ENCODE measurements at regions not wholly inside any gene's neighbourhood (a gene's known extent, or its start where the extent isn't known, plus 50 kb on each side); places are given as distances from the start of the nearest gene placed in this dataset.
A peak's percentile ranks its signal among the peaks of the same experiment; 100 is the strongest.

GRCh38 chr4:28555866-28556265 is 1695.2 kb downstream of the STIM2 start:
- no peak for DNase-seq

GRCh38 chr4:28557755-28558154 is 1697.1 kb downstream of the STIM2 start:
- no peak for DNase-seq

GRCh38 chr4:28558895-28559294 is 1698.3 kb downstream of the STIM2 start:
- DNase-seq, result no peak

- DNase-seq, result no peak
Measured at GRCh38 chr4:28562913-28563312, 1702.3 kb downstream of the STIM2 start.

- no peak for DNase-seq
Measured at GRCh38 chr4:28565396-28565795, 1704.8 kb downstream of the STIM2 start.

- no peak for DNase-seq
Measured at GRCh38 chr4:28600958-28601357, 1740.3 kb downstream of the STIM2 start.

GRCh38 chr4:28621591-28621990 is 1761.0 kb downstream of the STIM2 start:
- DNase-seq, result no peak

- no peak for DNase-seq
Measured at GRCh38 chr4:28636971-28637370, 1776.3 kb downstream of the STIM2 start.

GRCh38 chr4:28639747-28640146 is 1779.1 kb downstream of the STIM2 start:
- DNase-seq, result no peak

GRCh38 chr4:28654618-28655017 is 1794.0 kb downstream of the STIM2 start:
- DNase-seq, result no peak

- DNase-seq, result no peak
Measured at GRCh38 chr4:28665306-28665705, 1804.7 kb downstream of the STIM2 start.

- DNase-seq, result no peak
Measured at GRCh38 chr4:28675582-28675981, 1814.9 kb downstream of the STIM2 start.

GRCh38 chr4:28677808-28678207 is 1817.2 kb downstream of the STIM2 start:
- no peak for DNase-seq

- no peak for DNase-seq
Measured at GRCh38 chr4:28682847-28683246, 1822.2 kb downstream of the STIM2 start.

- peak; percentile 3 for DNase-seq
Measured at GRCh38 chr4:28686618-28687017, 1826.0 kb downstream of the STIM2 start.

- DNase-seq, result no peak
Measured at GRCh38 chr4:28690890-28691289, 1830.2 kb downstream of the STIM2 start.

- DNase-seq, result no peak
Measured at GRCh38 chr4:28702571-28702970, 1841.9 kb downstream of the STIM2 start.

- no peak for DNase-seq
Measured at GRCh38 chr4:28709891-28710290, 1849.2 kb downstream of the STIM2 start.

- no peak for DNase-seq
Measured at GRCh38 chr4:28723371-28723770, 1862.7 kb downstream of the STIM2 start.

- DNase-seq, result no peak
Measured at GRCh38 chr4:28724239-28724638, 1863.6 kb downstream of the STIM2 start.

GRCh38 chr4:28730304-28730703 is 1869.7 kb downstream of the STIM2 start:
- DNase-seq, result no peak

- DNase-seq, result no peak
Measured at GRCh38 chr4:28744066-28744465, 1883.4 kb downstream of the STIM2 start.

GRCh38 chr4:28754376-28754775 is 1893.7 kb downstream of the STIM2 start:
- DNase-seq, result no peak

- DNase-seq, result no peak
Measured at GRCh38 chr4:28755081-28755480, 1894.4 kb downstream of the STIM2 start.

- no peak for DNase-seq
Measured at GRCh38 chr4:28759064-28759463, 1898.4 kb downstream of the STIM2 start.

- no peak for DNase-seq
Measured at GRCh38 chr4:28760003-28760402, 1899.4 kb downstream of the STIM2 start.
